ENCODE measurements at regions not wholly inside any gene's neighbourhood (a gene's known extent, or its start where the extent isn't known, plus 50 kb on each side); places are given as distances from the start of the nearest gene placed in this dataset.

DNA sequence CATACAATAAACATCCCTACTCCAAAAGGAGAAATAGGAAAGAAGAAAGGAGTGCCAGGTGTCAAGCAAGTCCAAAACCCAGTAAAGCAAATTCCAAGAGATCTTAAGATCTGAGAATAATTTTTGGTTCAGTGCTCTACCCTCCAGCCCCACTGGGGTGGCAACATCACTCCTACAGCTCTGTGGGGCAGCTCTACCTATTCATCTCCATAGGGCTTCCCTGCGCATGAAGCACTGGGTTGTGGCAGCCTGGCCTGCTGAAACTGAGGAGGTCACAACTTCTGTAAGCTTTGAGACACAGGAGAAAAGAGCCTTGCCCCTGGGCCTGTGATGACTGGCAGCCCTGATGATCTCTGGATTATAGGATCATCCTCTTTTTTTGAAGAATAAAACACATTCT is 378.2 kb upstream of the SOX14 start:
- no peak for DNase-seq (ENCODE audit: low read depth)
- H3K36me3 ChIP-seq (ENCODE audit: control insufficient read depth, insufficient read depth, low read length) = no peaks in the 10 kb centered on the region
- H3K27me3 ChIP-seq (ENCODE audit: control insufficient read depth, insufficient read depth, low read length) = no peaks in the 10 kb centered on the region
- TF ChIP-seq, protein P1, sequence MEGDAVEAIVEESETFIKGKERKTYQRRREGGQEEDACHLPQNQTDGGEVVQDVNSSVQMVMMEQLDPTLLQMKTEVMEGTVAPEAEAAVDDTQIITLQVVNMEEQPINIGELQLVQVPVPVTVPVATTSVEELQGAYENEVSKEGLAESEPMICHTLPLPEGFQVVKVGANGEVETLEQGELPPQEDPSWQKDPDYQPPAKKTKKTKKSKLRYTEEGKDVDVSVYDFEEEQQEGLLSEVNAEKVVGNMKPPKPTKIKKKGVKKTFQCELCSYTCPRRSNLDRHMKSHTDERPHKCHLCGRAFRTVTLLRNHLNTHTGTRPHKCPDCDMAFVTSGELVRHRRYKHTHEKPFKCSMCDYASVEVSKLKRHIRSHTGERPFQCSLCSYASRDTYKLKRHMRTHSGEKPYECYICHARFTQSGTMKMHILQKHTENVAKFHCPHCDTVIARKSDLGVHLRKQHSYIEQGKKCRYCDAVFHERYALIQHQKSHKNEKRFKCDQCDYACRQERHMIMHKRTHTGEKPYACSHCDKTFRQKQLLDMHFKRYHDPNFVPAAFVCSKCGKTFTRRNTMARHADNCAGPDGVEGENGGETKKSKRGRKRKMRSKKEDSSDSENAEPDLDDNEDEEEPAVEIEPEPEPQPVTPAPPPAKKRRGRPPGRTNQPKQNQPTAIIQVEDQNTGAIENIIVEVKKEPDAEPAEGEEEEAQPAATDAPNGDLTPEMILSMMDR (IDR thresholded peaks at IDR 0.05; ENCODE audit: insufficient read depth, low read depth, low read length) = no peak
- CTCF ChIA-PET = no interaction called here
- POLR2A ChIA-PET = no interaction called here
- H3K4me3 ChIP-seq (ENCODE audit: low read depth, low read length) = no peak overlapping the region

DNA sequence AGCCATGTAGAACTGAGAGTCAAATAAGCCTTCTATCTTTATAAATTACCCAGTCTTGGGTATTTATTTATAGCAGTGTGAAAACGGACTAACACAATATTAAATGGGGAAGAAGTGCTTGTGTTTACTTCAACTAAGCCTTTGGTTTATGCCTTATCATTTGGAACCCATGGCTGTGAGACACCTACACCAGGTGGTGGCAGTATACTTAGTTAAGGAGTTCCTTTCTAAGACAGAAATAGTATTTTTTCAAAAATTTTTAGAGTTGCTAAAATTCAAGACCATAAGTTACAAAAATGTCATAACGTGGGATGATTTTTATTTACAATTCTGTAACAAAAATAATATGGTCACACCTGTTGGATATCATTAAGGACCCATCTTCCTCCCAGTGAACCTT is 354.5 kb upstream of the SOX14 start:
- TF ChIP-seq, protein P1 (IDR thresholded peaks at IDR 0.05; ENCODE audit: insufficient read depth, low read depth, low read length) = no peak
- POLR2A ChIA-PET = no interaction called here
- Histone ChIP-seq H3K4me3 (ENCODE audit: low read depth, low read length) (no peak overlapping the region), H3K36me3 (ENCODE audit: control insufficient read depth, insufficient read depth, low read length) (no peaks in the 10 kb centered on the region), H3K27me3 (ENCODE audit: control insufficient read depth, insufficient read depth, low read length) (no peaks in the 10 kb centered on the region)
- CTCF ChIA-PET = no interaction called here
- no peak for DNase-seq (ENCODE audit: low read depth)

DNA sequence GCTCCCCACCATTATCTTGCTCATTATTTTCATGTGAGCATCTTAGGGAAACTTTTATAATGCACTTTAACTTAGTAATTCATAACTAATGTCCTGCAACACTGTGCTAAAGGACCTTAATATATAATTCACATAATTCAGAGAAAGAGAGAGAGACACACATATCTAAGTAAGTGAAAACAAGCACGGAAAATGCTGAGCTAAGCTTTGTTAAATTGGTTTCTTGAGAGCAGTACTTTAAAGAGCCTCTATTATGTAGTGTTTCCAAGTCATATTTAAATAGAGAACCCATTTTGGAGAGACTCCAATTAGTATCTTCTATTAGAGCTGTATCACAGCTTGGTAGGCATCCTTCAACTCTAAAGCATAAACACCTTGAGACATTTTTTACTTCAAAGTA is 354.1 kb upstream of the SOX14 start:
- Histone ChIP-seq H3K4me3 (ENCODE audit: low read depth, low read length) (no peak overlapping the region), H3K27me3 (ENCODE audit: control insufficient read depth, insufficient read depth, low read length) (no peaks in the 10 kb centered on the region), H3K36me3 (ENCODE audit: control insufficient read depth, insufficient read depth, low read length) (no peaks in the 10 kb centered on the region)
- CTCF ChIA-PET = no interaction called here
- no peak for DNase-seq (ENCODE audit: low read depth)
- POLR2A ChIA-PET = no interaction called here
- TF ChIP-seq, protein P1 (IDR thresholded peaks at IDR 0.05; ENCODE audit: insufficient read depth, low read depth, low read length) = no peak

DNA sequence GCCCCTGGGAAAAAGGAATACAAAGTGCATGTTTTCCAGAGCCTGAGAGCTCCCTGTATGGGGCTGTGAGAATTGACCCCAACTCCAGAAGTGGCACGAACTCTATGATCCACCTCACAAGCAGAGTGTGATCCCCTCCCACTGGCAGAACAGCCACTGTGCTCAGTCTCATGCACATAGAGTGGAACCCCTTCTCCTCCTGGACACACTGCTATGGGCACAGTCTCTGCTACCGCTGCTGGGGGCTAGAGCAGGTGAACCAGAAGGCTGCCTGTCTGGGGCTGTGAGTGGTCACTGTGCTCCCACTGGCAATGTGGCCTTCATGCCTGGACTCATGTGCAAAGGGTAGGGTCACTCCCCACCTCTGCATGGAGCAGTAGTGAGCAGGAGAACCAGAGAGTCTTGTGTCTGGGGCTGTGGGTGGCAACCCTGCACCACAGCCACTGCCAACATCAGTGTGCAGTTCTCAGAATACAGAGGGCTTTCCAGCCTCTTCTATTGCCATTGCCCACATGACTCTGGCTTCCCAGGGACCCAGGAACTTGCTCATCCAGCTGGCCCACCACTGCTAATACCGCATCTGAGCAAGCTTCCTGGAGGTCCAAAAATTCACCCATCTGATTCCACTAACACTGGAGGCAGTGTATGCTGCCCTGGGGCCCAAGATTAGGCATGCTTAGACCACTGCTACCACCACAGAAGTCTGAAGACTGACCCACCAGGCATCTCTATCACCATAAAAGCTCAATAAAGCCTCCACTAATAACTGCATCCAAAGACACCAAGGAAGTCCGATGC is 343.7 kb upstream of the SOX14 start:
- ChIA-PET CTCF (no interaction called here), POLR2A (no interaction called here)
- no peaks in the 10 kb centered on the region for H3K36me3 ChIP-seq (ENCODE audit: control insufficient read depth, insufficient read depth, low read length)
- no peak for DNase-seq (ENCODE audit: low read depth)
- TF ChIP-seq, protein P1 (IDR thresholded peaks at IDR 0.05; ENCODE audit: insufficient read depth, low read depth, low read length) = no peak
- H3K27me3 ChIP-seq (ENCODE audit: control insufficient read depth, insufficient read depth, low read length) = no peaks in the 10 kb centered on the region
- H3K4me3 ChIP-seq (ENCODE audit: low read depth, low read length) = no peak overlapping the region

DNA sequence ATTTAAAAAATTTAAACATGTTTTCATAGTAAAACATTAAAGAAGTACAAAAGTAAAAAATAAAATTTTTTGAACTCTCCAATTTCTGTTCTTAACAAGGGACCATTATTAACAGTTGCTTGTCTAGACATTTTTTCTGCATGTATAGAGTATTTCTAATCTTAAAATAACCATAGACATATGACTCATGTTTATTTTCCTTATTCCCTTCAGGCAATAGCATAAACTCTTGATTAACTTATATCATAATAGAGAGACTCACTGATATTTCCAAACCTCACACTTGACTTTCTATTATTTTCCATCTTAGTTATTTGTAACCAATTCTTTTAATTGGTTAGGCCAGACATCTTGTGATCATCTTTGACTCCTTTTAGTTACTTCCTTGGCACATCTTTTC is 325.6 kb upstream of the SOX14 start:
- Histone ChIP-seq H3K27me3 (ENCODE audit: control insufficient read depth, insufficient read depth, low read length) (no peaks in the 10 kb centered on the region), H3K36me3 (ENCODE audit: control insufficient read depth, insufficient read depth, low read length) (no peaks in the 10 kb centered on the region), H3K4me3 (ENCODE audit: low read depth, low read length) (no peak overlapping the region)
- DNase-seq (ENCODE audit: low read depth) = no peak
- TF ChIP-seq, protein P1 (IDR thresholded peaks at IDR 0.05; ENCODE audit: insufficient read depth, low read depth, low read length) = no peak
- ChIA-PET POLR2A (no interaction called here), CTCF (no interaction called here)
